HL-60 (cell line): ENCODE measurements at regions not wholly inside any gene's neighbourhood (a gene's known extent, or its start where the extent isn't known, plus 50 kb on each side); places are given as distances from the start of the nearest gene placed in this dataset.

ENCODE experiments used
- GABPA ChIP-seq: IDR thresholded peaks from 2 replicates; pipeline ENCODE4 v1.6.1; 2012; ENCODE audit warnings: low read depth
- POLR2AphosphoS5 ChIP-seq: IDR thresholded peaks from 2 replicates; pipeline ENCODE4 v1.6.1; 2012; ENCODE audit warnings: low read depth
- SPI1 ChIP-seq: IDR thresholded peaks from 2 replicates; pipeline ENCODE4 v1.6.1; 2012; ENCODE audit warnings: low read depth, mild to moderate bottlenecking, borderline replicate concordance
- TF ChIP-seq, protein P1 (sequence below): IDR thresholded peaks from 2 replicates; pipeline ENCODE4 v1.6.1; 2012; ENCODE audit warnings: low read depth; ENCODE audit not compliant: insufficient replicate concordance
- TF ChIP-seq, protein P2 (sequence below): IDR thresholded peaks from one replicate; pipeline ENCODE4 v1.5.1; 2011; ENCODE audit warnings: low read length, control low read depth, inconsistent platforms; ENCODE audit not compliant: insufficient read depth

DNA sequence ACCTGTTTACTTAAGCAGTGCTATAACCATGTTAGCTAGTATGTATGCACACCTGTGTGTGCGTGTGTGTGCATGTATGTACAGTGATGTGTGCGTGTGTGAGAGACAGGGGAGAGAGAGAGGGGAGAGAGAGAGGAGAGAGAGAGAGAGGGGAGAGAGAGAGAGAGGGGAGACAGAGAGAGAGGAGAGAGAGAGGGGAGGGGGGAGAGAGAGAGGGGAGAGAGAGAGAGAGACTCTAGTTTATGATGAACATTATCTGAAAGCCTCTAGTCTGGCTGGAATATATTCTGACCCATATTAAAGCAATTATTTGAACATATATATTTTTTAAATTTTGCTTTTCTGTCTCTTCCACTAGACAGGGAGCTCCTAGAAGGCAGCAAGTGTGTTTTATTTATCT, 117.5 kb upstream of the CPEB4 start:
- TF ChIP-seq, protein P1, sequence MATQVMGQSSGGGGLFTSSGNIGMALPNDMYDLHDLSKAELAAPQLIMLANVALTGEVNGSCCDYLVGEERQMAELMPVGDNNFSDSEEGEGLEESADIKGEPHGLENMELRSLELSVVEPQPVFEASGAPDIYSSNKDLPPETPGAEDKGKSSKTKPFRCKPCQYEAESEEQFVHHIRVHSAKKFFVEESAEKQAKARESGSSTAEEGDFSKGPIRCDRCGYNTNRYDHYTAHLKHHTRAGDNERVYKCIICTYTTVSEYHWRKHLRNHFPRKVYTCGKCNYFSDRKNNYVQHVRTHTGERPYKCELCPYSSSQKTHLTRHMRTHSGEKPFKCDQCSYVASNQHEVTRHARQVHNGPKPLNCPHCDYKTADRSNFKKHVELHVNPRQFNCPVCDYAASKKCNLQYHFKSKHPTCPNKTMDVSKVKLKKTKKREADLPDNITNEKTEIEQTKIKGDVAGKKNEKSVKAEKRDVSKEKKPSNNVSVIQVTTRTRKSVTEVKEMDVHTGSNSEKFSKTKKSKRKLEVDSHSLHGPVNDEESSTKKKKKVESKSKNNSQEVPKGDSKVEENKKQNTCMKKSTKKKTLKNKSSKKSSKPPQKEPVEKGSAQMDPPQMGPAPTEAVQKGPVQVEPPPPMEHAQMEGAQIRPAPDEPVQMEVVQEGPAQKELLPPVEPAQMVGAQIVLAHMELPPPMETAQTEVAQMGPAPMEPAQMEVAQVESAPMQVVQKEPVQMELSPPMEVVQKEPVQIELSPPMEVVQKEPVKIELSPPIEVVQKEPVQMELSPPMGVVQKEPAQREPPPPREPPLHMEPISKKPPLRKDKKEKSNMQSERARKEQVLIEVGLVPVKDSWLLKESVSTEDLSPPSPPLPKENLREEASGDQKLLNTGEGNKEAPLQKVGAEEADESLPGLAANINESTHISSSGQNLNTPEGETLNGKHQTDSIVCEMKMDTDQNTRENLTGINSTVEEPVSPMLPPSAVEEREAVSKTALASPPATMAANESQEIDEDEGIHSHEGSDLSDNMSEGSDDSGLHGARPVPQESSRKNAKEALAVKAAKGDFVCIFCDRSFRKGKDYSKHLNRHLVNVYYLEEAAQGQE: no peak
- TF ChIP-seq, protein P2, sequence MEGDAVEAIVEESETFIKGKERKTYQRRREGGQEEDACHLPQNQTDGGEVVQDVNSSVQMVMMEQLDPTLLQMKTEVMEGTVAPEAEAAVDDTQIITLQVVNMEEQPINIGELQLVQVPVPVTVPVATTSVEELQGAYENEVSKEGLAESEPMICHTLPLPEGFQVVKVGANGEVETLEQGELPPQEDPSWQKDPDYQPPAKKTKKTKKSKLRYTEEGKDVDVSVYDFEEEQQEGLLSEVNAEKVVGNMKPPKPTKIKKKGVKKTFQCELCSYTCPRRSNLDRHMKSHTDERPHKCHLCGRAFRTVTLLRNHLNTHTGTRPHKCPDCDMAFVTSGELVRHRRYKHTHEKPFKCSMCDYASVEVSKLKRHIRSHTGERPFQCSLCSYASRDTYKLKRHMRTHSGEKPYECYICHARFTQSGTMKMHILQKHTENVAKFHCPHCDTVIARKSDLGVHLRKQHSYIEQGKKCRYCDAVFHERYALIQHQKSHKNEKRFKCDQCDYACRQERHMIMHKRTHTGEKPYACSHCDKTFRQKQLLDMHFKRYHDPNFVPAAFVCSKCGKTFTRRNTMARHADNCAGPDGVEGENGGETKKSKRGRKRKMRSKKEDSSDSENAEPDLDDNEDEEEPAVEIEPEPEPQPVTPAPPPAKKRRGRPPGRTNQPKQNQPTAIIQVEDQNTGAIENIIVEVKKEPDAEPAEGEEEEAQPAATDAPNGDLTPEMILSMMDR: no peak
- no peak for TF ChIP-seq GABPA
- TF ChIP-seq SPI1: no peak
- no peak for TF ChIP-seq POLR2AphosphoS5
